Epithelial cell of proximal tubule (primary cell): ENCODE measurements at regions not wholly inside any gene's neighbourhood (a gene's known extent, or its start where the extent isn't known, plus 50 kb on each side); places are given as distances from the start of the nearest gene placed in this dataset.

Experiments
- DNase-seq: peaks from one replicate; pipeline ENCODE4 v3.0.0-alpha.2; 2011; ENCODE audit warnings: low read depth
- H3K4me3 ChIP-seq: 2 replicates; pipeline ENCODE4 v1.5.1; 2011; ENCODE audit warnings: low read depth, mild to moderate bottlenecking, low read length
- TF ChIP-seq, protein P1 (sequence below): conservative IDR thresholded peaks from 2 replicates; pipeline ENCODE4 v1.5.1; 2012; ENCODE audit warnings: low read depth, mild to moderate bottlenecking, low read length

DNA sequence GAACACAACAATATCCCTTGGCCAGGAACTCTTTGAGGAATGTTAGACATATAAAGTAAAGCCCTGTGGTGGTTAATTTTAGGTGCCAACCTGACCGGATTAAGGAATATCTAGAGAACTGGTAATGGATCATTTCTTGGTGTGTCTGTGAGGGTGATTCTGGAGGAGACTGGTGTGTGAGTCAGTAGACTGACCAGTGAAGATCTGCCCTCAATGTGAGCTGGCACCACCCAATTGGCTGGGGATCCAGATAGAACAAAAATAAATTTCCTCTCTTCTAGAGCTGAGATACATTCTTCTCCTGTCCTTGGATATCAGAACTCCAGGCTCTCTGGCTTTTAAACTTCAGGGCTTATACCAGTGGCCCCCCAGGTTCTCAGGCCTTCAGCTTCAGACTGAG lies 56.2 kb upstream of the TNPO1 start:
- no peak overlapping the region for H3K4me3 ChIP-seq
- TF ChIP-seq, protein P1, sequence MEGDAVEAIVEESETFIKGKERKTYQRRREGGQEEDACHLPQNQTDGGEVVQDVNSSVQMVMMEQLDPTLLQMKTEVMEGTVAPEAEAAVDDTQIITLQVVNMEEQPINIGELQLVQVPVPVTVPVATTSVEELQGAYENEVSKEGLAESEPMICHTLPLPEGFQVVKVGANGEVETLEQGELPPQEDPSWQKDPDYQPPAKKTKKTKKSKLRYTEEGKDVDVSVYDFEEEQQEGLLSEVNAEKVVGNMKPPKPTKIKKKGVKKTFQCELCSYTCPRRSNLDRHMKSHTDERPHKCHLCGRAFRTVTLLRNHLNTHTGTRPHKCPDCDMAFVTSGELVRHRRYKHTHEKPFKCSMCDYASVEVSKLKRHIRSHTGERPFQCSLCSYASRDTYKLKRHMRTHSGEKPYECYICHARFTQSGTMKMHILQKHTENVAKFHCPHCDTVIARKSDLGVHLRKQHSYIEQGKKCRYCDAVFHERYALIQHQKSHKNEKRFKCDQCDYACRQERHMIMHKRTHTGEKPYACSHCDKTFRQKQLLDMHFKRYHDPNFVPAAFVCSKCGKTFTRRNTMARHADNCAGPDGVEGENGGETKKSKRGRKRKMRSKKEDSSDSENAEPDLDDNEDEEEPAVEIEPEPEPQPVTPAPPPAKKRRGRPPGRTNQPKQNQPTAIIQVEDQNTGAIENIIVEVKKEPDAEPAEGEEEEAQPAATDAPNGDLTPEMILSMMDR, result no peak
- no peak for DNase-seq

DNA sequence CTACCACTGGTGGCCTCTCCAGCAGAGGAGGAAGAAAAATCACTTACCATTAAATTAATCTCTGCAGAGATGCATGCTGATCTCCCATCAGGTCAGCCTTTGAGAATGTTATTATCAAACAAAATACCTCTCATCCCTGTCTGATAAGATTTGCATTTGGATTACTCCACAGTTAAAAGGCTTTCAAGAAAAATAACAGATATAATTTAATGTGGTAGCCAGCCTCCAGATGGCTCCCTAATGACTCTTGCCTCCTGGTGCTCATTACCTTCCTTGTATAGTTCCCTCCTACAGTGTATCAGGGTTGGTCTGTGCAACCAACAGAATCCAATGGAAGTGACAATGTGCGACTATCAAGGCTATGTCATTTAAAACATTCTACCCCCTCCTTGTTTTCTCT lies 63.6 kb upstream of the TNPO1 start:
- no peak overlapping the region for H3K4me3 ChIP-seq
- DNase-seq, result no peak
- TF ChIP-seq, protein P1, result no peak

DNA sequence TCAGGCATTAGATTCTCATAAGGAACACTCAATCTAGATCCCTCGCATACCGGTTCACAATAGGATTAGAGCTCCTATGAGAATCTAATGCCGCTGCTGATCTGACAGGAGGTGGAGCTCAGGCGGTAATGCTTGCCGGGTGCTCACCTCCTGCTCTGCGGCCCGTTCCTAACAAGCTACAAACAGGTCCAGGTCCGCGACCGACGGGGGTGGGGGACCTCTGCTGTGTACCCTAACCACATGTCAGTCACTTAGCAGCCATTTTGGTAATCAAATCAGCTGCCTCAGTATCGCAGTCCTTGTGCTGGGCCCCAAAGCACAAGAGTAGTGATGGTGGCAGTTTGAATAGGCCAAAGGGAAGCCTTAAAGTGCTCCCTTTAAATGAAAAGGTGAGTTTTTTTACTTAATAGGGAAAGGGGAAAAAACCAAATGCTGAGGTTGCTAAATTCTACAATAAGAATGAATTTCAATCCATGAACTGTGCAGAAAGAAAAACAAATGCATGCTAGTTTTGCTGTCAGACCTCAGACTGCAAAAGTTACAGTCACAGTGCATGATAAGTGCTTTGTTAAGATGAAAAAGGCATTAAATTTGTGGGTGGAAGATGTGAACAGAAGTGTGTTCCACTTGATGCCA lies 67.0 kb upstream of the TNPO1 start:
- TF ChIP-seq, protein P1, result no peak
- DNase-seq, result no peak
- H3K4me3 ChIP-seq, result no peak overlapping the region

DNA sequence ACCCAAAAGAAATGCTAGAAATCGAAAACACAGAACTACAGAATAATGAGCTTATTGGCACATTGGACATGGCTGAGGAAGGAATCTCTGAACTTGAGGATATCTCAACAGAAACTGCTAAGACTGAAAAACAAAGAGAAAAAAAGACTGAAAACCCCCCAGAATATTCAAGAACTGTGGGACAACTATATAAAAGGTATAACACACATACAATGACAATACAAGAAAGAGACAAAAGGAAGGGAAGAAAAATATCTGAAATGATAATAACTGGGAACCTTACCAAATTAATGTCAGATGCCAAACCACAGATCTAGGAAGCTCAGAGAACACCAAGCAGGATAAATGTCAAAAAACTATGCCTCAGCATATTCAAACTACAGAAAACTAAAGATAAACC lies 68.6 kb upstream of the TNPO1 start:
- no peak for DNase-seq
- TF ChIP-seq, protein P1, result no peak
- no peak overlapping the region for H3K4me3 ChIP-seq

DNA sequence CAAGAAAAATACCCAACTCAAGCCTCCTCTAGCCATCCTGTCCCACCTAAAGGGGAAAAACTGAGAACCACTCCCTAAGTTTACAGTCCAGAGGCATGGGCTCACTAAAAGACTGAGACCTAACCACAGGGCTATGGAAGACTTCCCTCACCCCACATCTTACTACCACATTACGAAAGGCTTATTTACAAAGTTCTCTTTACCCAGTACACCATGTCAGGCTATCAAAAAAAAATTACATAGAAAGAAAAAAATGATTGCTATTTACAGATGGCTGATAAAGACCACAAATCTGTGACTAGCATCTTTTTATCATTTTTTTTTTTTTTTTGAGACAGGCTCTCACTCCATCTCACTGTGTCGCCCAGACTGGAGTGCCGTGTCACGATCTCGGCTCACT lies 69.7 kb upstream of the TNPO1 start:
- no peak for DNase-seq
- TF ChIP-seq, protein P1, result no peak

DNA sequence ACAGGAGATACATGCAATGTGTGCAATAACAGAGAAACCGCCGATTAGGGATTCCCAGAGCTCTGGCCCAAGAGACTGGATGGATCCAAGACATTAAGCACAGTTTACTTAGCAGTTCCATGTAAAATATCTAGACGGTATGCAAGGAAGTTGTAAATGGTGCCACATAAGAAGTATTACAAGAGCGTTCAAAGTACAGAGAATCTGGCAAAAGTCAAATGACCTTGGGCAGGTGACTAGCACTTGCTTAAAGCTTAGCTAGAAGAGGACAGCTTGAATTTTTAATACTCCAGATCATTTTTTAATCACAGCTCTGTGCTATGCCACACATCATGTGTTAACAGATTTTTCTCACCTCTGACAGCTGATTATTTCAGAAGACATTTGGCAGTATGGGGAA lies 72.3 kb upstream of the TNPO1 start:
- no peak for DNase-seq
- TF ChIP-seq, protein P1, result no peak
- no peak overlapping the region for H3K4me3 ChIP-seq

More for the DNA sequence above, 69.7 kb upstream of the TNPO1 start:
- H3K4me3 ChIP-seq, result no peak overlapping the region

DNA sequence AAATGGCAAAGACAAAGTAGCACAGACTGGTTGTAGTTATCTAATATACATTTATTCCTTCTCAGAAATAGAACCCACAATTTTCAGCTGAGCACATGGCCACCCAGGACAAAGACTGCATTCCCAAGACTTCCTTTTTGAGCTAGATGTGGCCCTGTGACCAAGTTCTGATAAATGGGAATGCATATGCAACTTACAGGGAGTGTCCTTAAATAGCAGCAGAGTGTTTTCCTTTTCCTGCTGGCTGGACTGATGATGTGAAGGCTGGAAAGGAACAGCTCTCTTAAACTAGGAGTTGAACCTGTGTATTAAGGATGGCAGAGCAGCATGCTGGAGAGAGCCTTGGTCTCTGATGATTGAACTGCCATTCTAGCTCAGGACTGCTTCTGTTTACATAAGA lies 74.7 kb upstream of the TNPO1 start:
- TF ChIP-seq, protein P1, result no peak
- no peak for DNase-seq
- no peak overlapping the region for H3K4me3 ChIP-seq
